Esophagus muscularis mucosa (tissue), 3 donors: ENCODE measurements at regions not wholly inside any gene's neighbourhood (a gene's known extent, or its start where the extent isn't known, plus 50 kb on each side); places are given as distances from the start of the nearest gene placed in this dataset.

Source experiments
- CTCF ChIP-seq, 3 experiments: fragments of 200-600 bp in 2 of 3; fragments of 450-650 bp in 1 of 3; sonication (generic) in 2 of 3; IDR thresholded peaks; one replicate each; pipeline ENCODE4 v1.5.1; 2017 to 2019; ENCODE audit warnings: antibody characterized with exemption in 3 of 3, mild to moderate bottlenecking in 2 of 3, moderate library complexity in 1 of 3
- POLR2AphosphoS5 ChIP-seq, 2 donors: sonication (generic); formaldehyde crosslinking; IDR thresholded peaks; one replicate each; pipeline ENCODE4 v1.6.1; 2017; ENCODE audit warnings: antibody characterized with exemption in 2 of 2

- no peak for TF ChIP-seq CTCF (IDR thresholded peaks at IDR 0.05)
- no peak for TF ChIP-seq POLR2AphosphoS5 (IDR thresholded peaks at IDR 0.05)
Measured at GRCh38 chr2:52194342-52194741, 1162.4 kb upstream of the NRXN1 start.
